SK-N-MC (cell line): ENCODE measurements at regions not wholly inside any gene's neighbourhood (a gene's known extent, or its start where the extent isn't known, plus 50 kb on each side); places are given as distances from the start of the nearest gene placed in this dataset.

Experiments used
- DNase-seq: peaks from one replicate; pipeline ENCODE4 v3.0.0-alpha.2; 2011; ENCODE audit warnings: low read depth, low spot score
- H3K27ac ChIP-seq: fragments of 200-600 bp; sonication (generic); 2 replicates; pipeline ENCODE4 v1.5.1; 2016; ENCODE audit warnings: mixed run types
- H3K36me3 ChIP-seq: fragments of 200-600 bp; sonication (generic); 2 replicates; pipeline ENCODE4 v1.6.1; 2017; ENCODE audit warnings: antibody characterized with exemption, low read length, mixed read lengths; ENCODE audit not compliant: insufficient read depth
- H3K4me3 ChIP-seq: fragments of 200-600 bp; sonication (generic); 2 replicates; pipeline ENCODE4 v1.5.1; 2016
- H3K9ac ChIP-seq: fragments of 200-600 bp; sonication (generic); 2 replicates; pipeline ENCODE4 v1.8.0; 2017; ENCODE audit warnings: mixed run types, mixed read lengths; ENCODE audit not compliant: insufficient read length
- H3K9me3 ChIP-seq: fragments of 200-600 bp; sonication (generic); 2 replicates; pipeline ENCODE4 v1.6.1; 2017; ENCODE audit warnings: low read depth, mild to moderate bottlenecking, antibody characterized with exemption, low read length, moderate library complexity, mixed read lengths
- EZH2 ChIP-seq: fragments of 200-600 bp; sonication (generic); IDR thresholded peaks from one replicate; pipeline ENCODE4 v1.6.1; 2017; ENCODE audit warnings: antibody characterized with exemption
- FOXP2 ChIP-seq: optimal IDR thresholded peaks from 2 replicates; pipeline ENCODE3; 2011; ENCODE audit warnings: mild to moderate bottlenecking, moderate library complexity; ENCODE audit not compliant: insufficient read depth; ENCODE audit errors: extremely low read length, control extremely low read depth
- POLR2AphosphoS5 ChIP-seq: IDR thresholded peaks from 2 replicates; pipeline ENCODE4 v1.6.1; 2012; ENCODE audit warnings: mild to moderate bottlenecking, low read depth, low read length, borderline replicate concordance

DNA sequence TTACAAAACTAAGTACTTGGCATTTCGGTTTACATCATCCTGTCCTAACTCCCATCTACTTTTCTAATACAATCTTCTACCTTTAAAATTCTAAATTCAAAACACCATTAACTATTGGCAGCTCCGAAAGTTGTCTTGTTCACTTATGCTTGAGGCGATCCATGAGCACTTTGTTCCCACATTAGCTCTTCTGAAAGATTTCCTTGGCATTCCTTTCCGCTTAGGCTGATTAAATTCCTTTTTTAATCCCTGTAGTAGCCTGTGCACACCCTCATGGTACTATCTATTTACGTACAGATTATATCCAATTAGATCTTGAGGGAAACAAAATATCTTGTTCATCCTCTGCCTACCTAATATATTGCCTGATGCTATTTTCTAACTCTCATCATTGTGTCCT is 480.7 kb downstream of the PRKD1 start:
- no peak overlapping the region for H3K9ac ChIP-seq
- no peaks in the 10 kb centered on the region for H3K36me3 ChIP-seq
- DNase-seq = no peak
- H3K9me3 ChIP-seq = no peaks in the 10 kb centered on the region
- no peak for TF ChIP-seq POLR2AphosphoS5
- no peak for TF ChIP-seq EZH2
- TF ChIP-seq FOXP2 = no peak
- no peak overlapping the region for H3K4me3 ChIP-seq
- no peak overlapping the region for H3K27ac ChIP-seq

DNA sequence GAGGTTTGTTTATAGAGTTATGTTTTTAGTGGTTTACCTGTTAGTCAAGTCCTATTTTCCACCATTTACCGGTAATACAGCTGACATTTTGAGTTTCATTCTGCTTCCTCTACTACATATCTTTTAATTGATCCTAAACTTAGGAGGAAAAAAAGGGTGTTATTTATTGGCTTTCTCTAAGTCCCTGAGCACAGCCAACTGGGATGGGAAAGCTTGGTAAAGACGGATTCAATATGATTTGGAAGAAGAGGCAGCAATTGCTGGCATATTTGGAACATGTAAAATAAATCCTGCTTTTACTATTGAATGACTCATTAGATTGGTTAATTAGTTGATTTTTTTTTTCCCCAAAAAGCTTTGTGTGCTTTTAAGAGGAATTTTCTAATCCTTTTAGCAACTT is 475.7 kb downstream of the PRKD1 start:
- no peaks in the 10 kb centered on the region for H3K36me3 ChIP-seq
- no peaks in the 10 kb centered on the region for H3K9me3 ChIP-seq
- TF ChIP-seq FOXP2 = no peak
- TF ChIP-seq POLR2AphosphoS5 = no peak
- no peak for TF ChIP-seq EZH2
- H3K27ac ChIP-seq = no peak overlapping the region
- DNase-seq = no peak
- no peak overlapping the region for H3K4me3 ChIP-seq
- H3K9ac ChIP-seq = no peak overlapping the region

DNA sequence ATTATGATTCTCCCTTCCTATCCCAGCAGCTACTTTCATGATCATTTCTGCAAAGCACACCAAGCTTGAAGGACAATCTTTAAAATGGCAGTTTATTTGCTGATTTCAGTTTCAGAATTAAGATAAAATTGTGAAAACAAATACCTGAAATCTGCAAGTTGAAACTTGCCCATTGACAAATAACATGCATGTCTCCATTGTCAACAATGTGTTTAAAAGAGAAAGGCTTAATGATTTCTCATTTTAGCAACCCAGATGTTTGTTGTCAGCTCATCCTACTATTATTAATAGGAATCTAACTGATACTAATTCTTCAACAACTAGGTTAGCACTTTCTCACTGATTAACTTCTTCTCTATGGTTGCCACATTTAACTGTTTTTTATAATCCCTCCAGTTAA is 474.6 kb downstream of the PRKD1 start:
- TF ChIP-seq EZH2 (no peak), FOXP2 (no peak), POLR2AphosphoS5 (no peak)
- DNase-seq = no peak
- no peak overlapping the region for H3K9ac ChIP-seq

DNA sequence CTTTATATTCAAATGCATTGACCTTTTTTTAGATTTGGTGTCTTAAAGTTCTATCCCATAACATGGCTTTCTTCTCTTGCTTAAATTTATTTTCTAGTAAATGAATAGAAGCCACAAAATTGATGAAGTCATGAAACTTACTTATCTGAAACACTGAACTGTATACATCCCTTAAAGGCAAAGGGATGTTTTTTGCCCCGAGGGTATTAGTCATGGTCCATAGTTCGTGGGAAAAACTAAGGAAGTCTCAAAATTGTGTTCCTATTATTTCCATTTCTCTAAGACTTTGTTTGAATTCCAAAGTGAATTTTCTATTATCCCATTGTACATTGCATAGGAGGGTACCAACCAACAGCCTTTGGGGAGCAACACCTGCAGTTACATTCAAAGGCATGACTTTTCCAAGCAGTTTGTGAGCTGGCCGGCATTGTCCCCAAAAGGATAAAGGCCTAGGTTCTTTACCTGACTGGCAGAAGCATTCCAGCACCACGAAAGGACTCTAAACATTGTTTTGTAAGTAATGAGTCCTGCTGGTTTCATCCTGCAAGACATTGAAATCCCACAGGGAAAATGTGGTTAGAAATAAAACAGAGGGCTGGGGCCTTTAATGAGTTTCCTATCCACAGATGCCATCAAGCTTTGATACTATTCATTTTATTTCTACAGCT is 473.5 kb downstream of the PRKD1 start:
- no peak for DNase-seq
- Histone ChIP-seq H3K36me3 (no peaks in the 10 kb centered on the region), H3K9ac (no peak overlapping the region), H3K4me3 (no peak overlapping the region), H3K9me3 (no peaks in the 10 kb centered on the region), H3K27ac (no peak overlapping the region)
- TF ChIP-seq FOXP2 = no peak
- no peak for TF ChIP-seq EZH2
- no peak for TF ChIP-seq POLR2AphosphoS5

More for the DNA sequence above, 474.6 kb downstream of the PRKD1 start:
- Histone ChIP-seq H3K4me3 (no peak overlapping the region), H3K9me3 (no peaks in the 10 kb centered on the region), H3K27ac (no peak overlapping the region), H3K36me3 (no peaks in the 10 kb centered on the region)

DNA sequence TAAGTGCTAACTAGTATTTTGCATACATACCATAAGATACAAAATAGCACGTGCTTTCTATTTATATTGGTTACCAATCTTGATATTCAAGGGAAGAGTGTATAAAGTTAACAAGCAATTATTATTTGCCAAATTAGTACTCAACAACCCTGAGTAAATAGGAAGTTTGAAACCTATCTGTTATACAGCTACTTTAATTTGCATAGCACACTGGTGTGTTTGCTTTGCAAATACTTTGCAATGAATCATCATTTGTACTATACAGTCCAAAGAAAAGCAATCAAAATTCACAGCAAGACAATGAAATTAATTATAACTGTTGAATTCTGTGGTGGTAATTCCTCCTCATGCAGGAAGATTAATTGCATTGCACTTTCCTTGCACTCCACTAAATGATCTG is 469.1 kb downstream of the PRKD1 start:
- DNase-seq = no peak
- Histone ChIP-seq H3K4me3 (no peak overlapping the region), H3K36me3 (no peaks in the 10 kb centered on the region), H3K9me3 (no peaks in the 10 kb centered on the region), H3K9ac (no peak overlapping the region), H3K27ac (no peak overlapping the region)
- no peak for TF ChIP-seq POLR2AphosphoS5
- no peak for TF ChIP-seq EZH2
- TF ChIP-seq FOXP2 = no peak

DNA sequence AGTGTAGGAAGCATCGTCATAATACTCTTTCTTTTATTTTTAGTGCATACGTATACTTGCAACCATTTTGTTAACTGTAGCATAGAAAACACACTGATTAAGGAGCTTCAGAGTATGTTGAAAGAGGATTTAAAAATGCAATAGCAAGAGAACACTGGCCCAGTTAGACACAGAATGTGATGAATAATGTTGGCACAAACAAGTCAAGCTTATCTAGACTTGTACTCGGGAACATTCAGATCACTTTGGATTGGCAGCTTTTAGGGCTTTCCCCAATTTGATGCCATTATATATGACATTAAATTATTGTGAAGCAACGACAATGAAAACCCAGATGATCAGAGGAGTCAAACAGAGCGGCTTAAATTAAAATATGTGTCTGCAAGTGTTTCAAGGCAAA is 468.1 kb downstream of the PRKD1 start:
- TF ChIP-seq POLR2AphosphoS5 = no peak
- no peak for TF ChIP-seq EZH2
- TF ChIP-seq FOXP2 = no peak
- Histone ChIP-seq H3K9me3 (no peaks in the 10 kb centered on the region), H3K9ac (no peak overlapping the region), H3K27ac (no peak overlapping the region), H3K36me3 (no peaks in the 10 kb centered on the region), H3K4me3 (no peak overlapping the region)
- DNase-seq = no peak

DNA sequence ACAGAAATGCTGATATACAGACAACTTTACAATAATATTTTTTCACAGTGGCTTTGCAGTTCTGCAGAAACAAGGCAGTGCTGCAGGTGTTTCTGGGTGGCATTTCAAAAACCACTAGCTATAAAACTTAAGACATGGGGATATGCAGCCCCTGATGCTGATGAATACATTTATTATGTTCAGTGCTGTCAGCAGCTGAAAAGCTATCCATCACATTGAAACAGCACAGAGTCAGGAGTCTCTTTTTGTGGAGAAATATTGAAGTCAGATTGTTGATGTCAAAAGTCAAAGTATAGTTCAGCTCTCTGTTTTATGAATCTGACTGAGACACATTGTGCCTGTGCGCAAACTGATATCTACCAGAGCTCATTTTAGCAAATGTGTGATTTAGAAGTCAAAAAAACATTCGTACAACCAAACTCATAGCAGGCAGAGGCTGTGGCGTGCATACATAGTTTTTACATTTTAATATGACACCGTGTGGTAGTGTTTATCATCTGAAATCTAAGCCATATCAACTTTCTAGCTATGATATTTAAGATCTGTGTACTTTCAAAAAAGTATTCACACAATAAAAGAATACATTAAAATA is 467.6 kb downstream of the PRKD1 start:
- Histone ChIP-seq H3K4me3 (no peak overlapping the region), H3K27ac (no peak overlapping the region), H3K9ac (no peak overlapping the region), H3K36me3 (no peaks in the 10 kb centered on the region), H3K9me3 (no peaks in the 10 kb centered on the region)
- DNase-seq = no peak
- TF ChIP-seq POLR2AphosphoS5 = no peak
- no peak for TF ChIP-seq EZH2
- TF ChIP-seq FOXP2 = no peak

DNA sequence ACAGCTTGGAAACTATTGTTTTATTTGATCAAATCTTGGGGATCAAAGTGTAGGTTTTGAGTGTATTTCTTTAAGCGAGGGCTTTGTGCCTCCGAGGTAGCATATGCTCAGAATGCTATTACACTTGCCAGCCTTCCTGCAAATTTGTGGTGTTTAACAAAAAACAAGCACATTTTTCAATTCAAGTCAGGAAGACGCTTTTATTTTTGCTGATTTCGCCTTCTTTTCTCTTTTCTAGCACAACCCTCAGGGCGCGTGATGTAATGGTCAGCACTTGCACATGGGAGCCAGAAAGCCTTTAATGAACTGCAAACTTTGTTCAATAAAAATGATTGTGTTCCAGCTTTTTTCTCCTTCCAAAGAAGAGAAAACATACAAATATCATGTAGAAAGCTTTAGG is 466.5 kb downstream of the PRKD1 start:
- H3K9ac ChIP-seq = no peak overlapping the region
- no peak for TF ChIP-seq POLR2AphosphoS5
- no peak for TF ChIP-seq EZH2
- TF ChIP-seq FOXP2 = no peak
- no peak for DNase-seq

DNA sequence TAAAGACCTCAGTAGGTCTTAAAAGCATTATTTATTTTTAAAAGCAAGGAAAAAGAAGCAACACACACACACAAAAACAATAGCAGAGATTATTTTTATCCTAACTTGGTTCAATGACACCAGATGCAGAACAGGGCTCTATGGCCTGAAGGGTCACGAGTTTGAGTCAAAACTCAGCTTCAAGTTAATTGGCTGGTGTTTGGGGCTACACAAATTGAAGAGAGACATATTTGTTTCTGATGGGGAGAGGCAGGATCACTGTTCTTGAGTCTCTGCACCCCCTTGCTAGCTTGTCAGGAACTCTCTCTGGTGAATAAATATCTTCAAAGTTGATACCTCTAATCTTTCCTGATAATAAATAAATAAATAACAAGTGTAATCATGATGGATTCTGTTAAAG is 466.1 kb downstream of the PRKD1 start:
- Histone ChIP-seq H3K9me3 (no peaks in the 10 kb centered on the region), H3K27ac (no peak overlapping the region)
- TF ChIP-seq EZH2 (no peak), FOXP2 (no peak), POLR2AphosphoS5 (no peak)

More for the DNA sequence above, 466.5 kb downstream of the PRKD1 start:
- Histone ChIP-seq H3K4me3 (no peak overlapping the region), H3K9me3 (no peaks in the 10 kb centered on the region), H3K36me3 (no peaks in the 10 kb centered on the region), H3K27ac (no peak overlapping the region)

DNA sequence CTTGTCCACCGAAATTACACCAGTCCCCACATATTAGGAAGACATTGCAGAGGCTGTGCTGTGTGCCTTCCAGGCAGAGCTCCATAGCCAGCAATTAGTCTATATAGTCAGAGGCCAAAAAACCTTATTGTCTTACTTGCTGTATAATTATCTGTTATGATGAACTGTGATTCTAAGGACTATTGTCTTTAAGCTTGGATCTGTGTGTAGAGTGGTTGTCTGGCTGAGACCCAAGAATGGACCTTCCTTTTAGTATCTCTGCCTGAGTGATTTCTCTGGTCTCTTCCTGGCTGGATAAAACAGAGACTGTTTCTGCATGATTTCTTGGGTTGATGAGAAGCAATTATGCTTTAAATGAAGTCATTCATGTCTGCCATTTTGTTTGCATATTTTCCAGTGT is 465.3 kb downstream of the PRKD1 start:
- TF ChIP-seq FOXP2 (no peak), POLR2AphosphoS5 (no peak), EZH2 (no peak)
- no peak overlapping the region for H3K27ac ChIP-seq
- H3K36me3 ChIP-seq = no peaks in the 10 kb centered on the region
- H3K9ac ChIP-seq = no peak overlapping the region
- no peak overlapping the region for H3K4me3 ChIP-seq
- H3K9me3 ChIP-seq = no peaks in the 10 kb centered on the region
- no peak for DNase-seq

More for the DNA sequence above, 466.1 kb downstream of the PRKD1 start:
- no peaks in the 10 kb centered on the region for H3K36me3 ChIP-seq
- DNase-seq = no peak
- no peak overlapping the region for H3K9ac ChIP-seq
- no peak overlapping the region for H3K4me3 ChIP-seq
